Hematopoietic multipotent progenitor cell treated with erythropoietin and hydrocortisone succinate and interleukin-3 and kit ligand, for 4 days (in vitro differentiated cells): ENCODE measurements at regions not wholly inside any gene's neighbourhood (a gene's known extent, or its start where the extent isn't known, plus 50 kb on each side); places are given as distances from the start of the nearest gene placed in this dataset.
A peak's percentile ranks its signal among the peaks of the same experiment; 100 is the strongest.
"Not testable (repeated sequence)": the region's sequence is repeated elsewhere in the genome, so short reads cannot be mapped to it uniquely, and the experiment has no call there.

Experiments used
- DNase-seq: peaks from one replicate; pipeline ENCODE4 v3.0.0-alpha.2; 2015

DNA sequence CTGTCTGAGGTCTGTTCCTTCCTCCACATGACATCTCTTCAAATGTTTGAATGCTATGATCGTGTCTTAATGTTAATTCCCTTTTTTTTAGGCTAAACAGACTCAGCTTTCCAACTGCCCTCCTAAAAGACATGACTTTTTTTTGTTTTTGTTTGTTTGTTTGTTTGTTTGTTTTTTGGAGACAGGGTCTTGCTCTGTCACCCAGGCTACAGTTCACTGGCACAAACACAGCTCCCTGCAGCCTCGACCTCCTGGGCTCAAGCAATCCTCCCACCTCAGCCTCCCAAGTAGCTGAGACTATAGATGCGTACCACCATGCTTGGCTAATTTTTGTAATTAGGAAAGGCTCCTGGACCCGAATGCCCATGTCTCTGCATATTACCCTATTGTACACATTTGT is 176.5 kb downstream of the ABCA8 start:
- no peak for DNase-seq

DNA sequence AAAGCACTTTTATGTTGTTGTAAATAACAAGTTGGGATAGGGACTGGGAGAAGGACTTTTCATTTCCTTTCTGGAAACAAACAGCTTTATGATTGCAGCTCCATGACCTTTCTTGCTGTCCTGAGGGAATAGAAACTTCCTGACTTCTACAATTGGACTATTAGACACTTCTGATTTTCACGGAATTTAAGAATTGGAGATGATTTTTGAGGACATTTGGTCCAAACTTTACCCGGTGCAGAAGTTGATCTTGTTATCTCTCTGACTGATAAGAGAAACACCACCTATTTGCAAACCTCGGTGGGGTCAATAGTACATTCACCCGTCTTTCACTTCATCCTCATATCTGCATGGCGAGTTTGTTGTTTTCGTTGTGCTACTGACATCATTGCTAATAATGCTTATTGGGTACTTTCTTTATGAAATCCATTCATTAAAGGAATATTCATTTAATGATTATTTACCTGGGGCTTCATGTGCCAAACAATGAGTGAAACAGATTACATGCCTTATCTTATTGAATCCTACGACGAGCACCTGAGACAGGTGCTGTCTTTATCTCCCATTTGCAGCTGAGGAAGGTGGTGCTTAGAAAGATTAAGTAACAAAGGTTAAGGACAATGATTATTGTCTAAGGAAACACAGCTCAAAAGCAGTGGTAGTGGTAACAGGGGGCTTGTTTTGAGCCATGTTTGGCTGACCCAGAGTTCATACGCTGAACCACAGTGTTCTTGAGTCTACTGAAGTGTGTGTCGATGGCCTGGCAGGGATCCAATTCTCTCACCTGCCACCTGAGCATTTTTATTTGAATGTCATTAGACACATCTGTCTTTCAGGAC is 176.9 kb upstream of the FAM20A start:
- DNase-seq, result no peak

DNA sequence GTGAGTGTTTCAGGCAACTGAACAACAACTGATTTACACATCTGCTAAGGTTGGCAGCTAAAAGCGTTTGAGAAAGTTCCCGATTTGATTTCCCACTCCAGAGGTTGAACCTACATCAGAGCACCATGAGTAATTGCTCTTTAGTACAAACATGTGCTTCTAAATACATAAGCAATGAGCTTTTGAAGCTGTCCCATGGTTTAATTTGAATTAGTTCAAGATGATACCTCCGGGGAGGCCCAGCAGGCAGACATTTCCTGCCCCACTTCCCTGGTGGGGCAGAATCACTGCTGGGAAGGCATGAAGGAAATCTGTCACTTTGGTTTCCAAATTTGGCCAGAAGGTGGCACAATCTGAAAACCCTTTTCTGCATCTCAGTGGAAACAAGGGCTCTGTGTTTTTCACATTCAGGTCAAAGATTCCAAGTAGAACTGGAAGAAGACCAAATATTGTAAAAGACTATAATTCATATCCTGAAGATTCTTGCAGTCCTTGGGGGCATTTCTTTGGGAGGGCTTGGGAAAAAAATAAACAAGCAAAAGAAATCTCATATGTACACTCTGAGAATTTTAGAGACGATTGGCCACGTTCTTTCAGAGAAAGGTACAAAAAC is 176.2 kb upstream of the FAM20A start:
- DNase-seq, result peak; percentile 65

DNA sequence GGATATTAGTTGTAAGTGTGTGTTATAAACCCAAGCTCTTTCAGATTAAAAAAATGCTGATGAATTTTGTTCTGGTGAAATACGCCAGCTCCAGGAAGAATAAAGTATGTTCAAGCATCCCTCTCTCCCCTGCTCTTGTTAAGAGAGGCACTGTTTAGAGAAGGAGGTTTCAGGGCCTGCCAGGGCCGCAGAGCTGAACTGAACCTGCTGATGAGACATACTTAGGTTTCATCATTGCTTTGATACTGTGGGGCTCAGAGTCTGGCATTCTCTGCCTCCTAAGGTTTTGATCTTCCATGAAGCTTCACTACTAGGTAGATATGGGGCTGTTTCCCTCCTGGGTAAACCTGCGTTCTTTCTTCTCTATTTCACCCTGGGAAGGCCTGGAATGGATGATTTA is 175.3 kb upstream of the FAM20A start:
- no peak for DNase-seq

DNA sequence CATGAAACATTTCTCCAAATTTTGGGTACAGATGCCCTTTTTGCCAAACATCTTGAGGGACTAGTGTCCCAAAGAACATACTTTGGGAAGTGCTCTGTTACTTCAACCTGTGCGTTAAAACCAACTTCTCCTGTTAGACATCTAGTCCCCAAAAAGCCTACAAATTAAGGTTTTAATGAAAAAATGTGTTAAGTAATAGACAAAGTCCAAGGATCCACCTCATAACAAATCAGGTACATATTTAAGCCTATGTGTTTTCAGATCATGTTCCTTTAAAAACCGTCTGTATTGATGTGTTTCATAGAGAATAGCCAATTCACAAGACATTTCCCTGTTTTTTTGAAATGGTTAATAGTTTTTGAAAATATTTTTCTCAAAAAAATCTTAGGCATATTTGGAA is 174.8 kb upstream of the FAM20A start:
- no peak for DNase-seq

DNA sequence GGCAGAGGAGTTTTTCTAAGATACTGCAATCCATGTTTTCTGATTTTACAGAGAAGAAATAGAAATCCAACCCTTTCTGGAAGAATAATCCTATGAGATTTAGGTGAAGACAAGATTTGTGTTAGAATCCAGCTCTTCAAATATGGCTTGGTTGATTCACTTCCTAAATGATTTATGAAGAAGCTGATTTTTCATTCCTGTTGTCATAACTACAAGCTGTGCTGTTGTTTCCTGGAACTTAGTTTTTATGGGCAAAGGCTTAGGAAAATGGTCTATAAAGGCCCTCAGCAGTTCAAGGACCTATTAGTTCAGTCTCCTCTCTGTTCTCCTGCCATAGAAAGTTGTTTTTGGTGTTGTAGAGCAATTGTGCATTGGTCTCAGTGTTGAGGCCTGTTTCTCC is 174.2 kb upstream of the FAM20A start:
- no peak for DNase-seq

DNA sequence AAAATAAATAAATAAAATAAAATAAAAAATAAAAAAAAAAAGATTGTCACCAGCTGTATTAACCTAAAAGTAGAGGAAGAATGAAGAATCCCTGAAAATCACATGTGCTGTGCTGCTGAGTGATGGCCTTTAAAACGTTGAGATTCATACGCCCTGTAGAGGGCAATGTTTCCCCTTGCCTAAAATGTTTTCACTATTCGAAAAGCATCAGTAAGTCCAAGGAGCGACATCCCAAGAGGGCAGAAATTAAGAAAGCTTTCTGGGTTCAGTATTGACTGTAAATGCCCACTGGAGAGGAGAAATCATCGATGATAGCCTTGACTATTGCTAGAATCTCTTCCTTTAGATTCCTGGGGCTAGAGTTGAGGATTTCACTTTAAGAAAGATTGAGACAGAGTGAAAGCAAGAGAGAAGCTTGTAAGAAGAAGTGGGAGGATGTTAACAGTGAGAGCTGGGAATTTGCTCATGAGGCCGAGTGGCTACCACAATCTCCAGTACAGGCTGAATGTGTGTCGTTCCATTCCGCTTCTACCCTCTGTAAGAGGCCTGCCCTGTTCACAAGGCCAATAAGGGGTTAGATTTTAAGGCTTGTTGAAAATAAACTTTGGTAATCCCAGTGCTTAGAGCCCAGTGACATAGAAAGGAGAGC is 170.8 kb upstream of the FAM20A start:
- peak; percentile 79 for DNase-seq

DNA sequence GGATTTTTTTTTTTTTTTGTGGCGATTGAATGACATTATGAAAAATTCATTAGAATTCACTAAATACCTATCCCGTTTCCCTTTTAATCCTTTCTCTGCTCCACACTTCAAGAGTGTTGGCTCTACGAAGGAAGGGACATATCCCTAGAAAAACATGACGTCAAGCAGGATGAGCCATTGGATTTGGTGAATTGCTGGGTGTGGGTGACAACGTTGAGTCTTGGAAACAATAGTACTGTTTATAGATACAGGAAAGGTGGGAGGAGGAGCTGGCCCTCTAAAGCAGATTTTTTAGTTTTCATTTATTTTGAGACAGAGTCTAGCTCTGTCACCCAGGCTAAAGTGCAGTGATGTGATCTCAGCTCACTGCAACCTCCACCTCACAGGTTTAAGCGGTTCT is 167.6 kb upstream of the FAM20A start:
- no peak for DNase-seq

DNA sequence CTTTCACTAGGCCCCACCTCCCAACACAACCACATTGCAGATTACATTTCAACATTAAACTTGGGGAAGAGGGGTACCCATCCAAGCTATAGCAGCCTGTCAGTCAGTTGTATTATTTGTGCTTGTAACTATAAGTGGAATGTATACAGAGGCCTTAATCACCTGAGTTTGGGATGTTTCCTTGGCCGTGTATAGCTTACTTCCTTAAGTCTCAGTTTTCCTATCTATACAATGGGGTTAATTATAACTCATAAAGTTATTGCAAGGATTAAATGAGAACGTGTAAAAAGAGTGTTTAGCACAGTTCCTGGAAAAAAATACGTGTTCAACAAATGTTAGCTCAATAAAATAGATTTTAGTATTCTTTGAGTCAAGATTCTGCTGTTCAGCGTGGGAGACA is 165.5 kb upstream of the FAM20A start:
- DNase-seq, result no peak

DNA sequence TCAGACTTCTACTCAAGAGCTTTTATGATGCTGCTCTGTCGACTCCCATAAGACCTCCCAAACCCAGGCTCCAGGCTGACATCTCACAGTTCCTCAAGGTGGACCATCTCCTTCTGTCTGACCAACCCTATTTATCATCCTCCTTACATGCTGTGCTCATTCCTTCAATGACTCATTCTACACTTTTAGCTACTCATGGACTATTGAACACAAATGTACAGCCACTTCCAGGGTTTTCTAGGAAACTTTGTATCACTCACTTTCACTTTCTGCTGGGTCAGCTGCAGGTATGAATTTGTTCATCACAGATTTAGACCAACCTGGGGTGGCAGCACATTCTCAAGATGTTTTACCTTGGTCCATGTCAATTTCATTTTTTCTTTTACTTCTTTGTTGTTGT is 162.4 kb upstream of the FAM20A start:
- DNase-seq, result no peak

DNA sequence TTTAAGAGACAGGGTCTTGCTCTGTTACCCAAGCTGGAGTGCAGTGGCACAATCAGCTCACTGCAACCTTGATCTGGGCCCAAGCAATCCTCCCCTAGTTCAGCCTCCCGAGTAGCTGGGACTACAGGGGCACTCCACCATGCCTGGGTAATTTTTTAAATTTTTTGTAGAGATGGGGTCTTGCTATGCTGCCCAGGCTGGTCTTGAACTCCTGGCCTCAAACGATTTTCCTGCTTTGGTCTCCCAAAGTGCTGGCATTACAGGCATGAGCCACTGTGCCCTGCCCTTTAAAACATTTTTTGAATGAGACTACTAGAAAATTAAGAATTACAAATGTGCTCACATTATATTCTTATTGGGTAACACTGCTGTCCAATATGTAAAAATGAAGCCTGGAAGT is 161.7 kb upstream of the FAM20A start:
- DNase-seq, result no peak

DNA sequence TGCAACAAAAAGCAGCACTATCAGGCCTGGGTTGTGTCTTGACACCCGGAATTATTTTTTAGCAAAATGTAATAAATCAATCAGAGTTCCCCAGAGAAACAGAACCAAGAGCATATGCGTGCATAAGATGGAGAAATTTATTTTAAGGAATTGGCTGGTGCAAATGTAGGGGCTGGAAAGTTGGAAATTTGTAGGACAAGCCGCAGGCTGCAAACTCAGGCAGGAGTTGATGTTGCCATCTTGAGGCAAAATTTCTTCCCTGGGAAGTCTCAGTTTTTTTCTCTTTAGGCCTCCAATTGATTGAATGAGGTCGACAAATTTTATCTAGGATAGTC is 158.9 kb upstream of the FAM20A start:
- no peak for DNase-seq

DNA sequence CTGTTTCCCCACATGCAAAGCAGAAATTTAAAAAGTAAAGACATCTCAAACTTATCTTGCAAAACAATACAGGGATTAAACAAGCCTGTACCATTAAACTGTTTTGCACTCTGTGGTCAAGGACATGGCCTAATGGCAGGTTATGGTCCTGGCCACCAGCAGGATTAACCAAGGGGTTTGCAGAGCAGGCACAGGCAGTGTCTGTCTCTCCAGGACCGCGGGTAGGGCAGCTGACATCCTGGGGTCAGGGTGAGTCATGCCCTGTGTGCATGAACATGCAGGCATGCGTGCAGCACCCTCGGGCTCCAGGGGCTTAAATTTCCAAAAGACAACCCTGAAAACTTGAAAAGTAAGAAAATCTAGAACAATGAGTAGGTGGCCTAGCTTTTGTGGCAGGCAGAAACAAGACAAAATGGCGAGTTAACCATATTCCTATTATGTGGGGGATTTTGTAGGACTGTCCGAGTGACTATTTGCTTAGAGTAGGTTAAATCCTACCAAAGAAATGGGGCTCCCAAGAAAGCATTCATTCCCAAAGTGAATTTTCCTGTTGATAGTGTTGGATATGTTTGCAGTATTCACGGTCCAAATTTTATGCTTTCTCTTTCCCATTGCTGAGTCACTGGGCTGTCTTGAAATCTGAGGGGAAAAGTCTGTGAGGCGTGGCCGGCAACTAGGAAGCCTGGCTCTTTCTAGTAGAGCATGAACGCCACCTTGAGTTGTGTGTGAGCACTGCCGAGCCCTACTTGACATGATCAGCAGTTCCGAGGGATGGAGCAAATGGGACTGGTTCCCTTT is 158.4 kb upstream of the FAM20A start:
- DNase-seq, result peak; percentile 92

DNA sequence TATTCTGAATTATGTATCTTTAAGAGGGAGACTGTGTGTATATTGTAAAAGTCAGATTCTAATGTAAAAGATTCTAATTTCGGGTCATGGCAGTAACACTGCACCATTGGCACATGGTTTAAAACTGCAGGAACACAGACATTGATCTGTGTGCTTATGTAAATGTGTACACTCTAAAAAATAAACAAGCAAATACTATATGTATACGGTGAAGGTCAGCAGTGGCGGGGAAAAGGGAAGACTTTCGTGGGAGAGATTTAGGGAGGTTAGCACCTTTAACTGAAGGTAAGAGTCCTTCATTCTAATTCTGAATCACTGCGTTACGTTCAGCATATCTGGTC is 157.8 kb upstream of the FAM20A start:
- no peak for DNase-seq

DNA sequence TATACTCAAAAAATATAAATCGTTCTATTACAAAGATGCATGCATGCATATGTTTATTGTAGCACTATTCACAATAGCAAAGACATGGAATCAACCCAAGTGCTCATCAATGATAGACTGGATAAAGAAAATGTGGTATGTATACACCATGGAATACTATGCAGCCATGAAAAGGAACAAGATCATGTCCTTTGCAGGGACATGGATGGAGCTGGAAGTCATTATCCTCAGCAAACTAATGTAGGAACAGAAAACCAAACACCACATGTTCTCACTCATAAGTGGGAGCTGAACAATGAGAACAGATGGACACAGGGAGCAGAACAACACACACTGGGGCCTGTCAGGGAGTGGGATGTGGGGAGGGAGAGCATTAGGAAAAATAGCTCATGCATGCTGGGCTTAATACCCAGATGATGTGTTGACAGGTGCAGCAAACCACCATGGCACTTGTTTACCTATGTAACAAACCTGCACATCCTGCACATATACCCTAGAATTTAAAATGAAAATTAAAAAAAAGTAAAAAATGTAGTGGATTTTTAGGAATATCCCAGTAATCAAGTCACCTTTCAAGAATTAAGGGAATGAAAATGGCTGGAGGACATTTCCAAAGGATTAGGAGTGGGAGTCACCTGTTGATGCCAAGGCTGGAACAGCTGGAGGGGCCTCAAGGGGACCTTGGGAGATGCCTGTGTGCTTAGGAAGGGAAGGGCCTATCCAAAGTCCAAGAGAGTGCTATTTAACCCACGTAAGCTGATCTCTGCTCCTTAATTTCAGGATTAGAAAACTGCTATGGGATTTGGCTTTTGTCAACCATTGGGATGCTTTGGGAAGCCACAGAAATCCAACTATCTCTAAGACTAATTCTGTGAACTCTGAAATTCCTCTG is 156.9 kb upstream of the FAM20A start:
- not testable (repeated sequence) for DNase-seq

DNA sequence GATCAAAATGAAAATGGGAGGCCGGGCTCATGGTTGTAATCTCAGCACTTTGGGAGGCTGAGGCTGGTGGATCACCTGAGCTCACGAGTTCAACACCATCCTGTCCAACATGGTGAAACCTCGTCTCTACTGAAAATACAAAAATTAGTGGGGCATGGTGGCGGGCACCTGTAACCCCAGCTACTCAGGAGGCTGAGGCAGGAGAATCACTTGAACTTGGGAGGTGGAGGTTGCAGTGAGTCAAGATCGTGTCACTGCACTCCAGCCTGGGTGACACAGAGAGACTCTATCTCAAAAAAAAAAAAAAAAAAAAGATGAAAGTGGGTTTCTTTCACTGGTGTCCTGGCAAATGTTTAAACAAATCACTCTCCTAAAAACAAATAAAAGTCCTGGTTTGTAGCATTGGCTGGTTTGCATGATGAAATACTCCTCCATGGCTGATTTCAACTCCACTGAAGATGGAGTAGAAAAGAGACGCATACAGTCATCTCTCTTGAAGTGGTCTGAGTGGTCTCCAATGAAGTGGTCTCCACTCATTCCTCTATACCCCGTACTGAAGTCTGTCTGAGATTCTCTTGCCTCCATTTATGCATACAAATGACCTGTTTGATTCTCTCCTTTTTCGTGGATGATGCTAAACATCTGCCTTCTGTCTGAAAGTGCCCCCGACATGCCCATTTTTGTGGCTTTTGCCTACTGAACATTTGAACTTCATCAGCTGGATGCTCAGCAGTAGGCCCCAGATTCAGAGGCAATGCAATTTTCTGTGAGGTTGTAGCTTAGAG is 153.0 kb upstream of the FAM20A start:
- no peak for DNase-seq

DNA sequence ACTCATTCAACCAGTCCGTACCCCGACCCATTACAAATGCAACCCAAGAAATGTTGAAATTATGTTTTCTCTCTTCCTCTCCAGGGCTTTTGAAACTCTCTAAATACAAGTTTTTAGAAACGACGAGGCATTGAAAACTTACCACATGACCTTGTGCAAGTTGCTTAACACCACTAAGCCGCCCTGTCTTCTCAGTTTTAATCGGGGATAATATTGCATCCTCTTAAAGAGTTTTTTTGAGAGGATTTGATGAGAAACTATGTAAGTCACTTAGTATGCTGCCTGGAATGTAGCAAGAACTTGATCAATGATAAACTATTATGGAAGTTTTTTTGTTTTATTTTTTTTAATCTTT is 149.0 kb upstream of the FAM20A start:
- DNase-seq, result no peak

DNA sequence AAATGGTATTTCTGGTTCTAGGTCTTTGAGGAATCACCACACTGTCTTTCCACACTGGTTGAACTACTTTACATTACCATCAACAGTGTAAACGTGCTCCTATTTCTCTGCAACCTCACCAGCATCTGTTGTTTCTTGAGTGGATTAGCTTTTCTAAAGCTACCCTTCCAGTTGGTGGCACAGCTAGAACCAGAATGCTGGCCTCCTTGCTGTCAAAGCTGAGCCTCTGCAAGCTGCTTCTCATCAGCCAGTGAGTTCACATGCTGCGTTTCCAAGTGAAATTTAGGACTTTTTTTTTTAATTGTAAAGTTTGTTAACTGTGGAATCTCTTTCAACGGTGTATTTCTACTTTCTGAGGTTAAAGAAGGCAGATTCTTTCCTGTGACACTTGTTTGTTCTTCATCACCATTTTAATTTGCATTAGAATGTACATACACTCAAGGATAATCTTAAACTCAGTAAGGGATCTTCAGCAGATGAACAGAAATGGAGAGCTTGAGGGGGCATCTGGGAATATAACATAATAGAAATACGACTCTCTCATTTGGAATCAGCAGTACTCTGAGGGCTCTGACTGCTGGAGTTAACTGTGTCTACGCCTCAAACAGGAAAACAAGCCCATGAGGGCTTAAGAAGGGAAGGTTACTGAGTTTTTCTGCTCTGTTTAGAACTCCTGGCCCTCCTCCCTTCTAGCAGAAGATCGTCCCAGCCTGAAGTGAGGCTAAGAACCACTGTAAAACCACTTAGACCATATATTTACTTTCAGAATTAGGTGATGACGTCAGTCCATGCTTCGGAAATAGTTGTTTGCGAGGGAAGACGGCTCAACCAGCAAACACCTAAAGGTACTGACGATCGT is 148.4 kb upstream of the FAM20A start:
- DNase-seq, result no peak

DNA sequence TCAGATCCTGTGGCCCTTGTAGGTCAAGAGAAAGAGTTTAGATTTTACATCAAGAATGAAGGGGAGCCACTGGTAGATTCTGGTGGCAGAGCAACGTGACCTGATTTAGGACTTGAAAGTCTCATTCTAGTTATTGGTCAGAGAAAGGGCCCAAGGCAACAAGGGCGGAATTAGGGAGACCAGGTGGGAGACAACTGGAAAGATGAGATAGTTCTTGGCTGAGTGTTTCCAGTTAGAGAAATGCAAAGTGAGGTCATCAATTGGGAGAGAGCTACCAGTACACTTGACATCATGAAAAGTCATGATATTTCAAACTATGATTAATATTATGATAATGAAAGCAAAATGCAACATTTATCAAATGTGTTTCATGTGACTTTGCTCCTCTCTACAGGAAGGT is 147.2 kb upstream of the FAM20A start:
- DNase-seq, result no peak

DNA sequence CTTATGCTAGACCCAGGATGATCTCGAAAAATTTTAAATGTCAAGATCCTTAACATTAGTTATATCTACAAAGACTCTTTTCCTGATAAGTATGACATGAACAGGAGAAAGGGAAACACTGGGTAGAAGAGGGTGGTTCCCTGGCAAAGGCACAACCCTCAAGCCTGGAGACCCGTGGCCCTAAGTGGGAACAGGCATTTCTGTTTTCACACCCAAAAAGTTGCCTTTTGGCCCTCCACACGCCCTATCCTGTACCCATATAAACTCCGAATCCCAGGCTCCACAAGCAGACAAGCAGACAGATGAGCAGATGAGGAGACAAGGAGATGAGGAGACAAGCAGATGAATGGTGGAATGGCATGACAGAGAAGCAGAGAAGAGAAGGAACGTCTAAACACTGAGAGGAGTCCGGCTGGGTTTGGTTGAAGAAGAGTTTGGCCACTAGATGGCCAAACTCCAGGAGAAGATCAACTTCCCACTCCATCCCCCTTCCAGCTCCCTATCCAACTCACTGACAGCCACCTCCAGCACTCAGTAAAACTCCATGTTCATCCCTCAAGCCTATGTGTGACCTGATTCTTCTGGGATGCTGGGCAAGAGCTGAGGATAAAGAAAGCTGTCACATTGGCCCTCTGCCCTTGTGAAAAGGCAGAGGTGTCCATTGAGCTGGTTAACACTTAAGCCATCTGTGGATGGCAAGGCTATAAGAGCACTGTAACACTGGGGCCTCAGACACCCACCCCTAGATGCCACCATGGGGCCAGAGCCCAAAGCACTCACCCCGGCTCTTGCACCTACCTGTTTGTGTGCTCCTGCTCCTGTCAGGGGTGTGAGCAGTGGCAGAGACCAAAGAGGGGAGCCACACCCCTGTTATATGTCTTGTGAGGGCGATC is 139.6 kb upstream of the FAM20A start:
- DNase-seq, result no peak
